ENCODE measurements at regions not wholly inside any gene's neighbourhood (a gene's known extent, or its start where the extent isn't known, plus 50 kb on each side); places are given as distances from the start of the nearest gene placed in this dataset.

GRCh38 chr10:65348637-65349036 lies 1577.2 kb upstream of the LRRTM3 start:
- Histone ChIP-seq H3K27ac (ENCODE audit: low read length in 2 of 2) (no peak overlapping the region), H3K79me2 (ENCODE audit: control insufficient read depth, insufficient read depth, low read length) (no peaks in the 10 kb centered on the region), H4K20me1 (ENCODE audit: control insufficient read depth, insufficient read depth, low read length, poor library complexity, severe bottlenecking) (no peaks in the 10 kb centered on the region), H3K36me3 (replicated peaks in 1 of 2; ENCODE audit: control extremely low read depth in 1 of 2, control insufficient read depth in 1 of 2, extremely low read depth in 1 of 2, insufficient read depth in 2 of 2, low read length in 1 of 2) (no peaks in the 10 kb centered on the region), H3K27me3 (replicated peaks in 1 of 4; ENCODE audit: control extremely low read depth in 1 of 4, control insufficient read depth in 3 of 4, insufficient read depth in 4 of 4, low read length in 3 of 4) (no peaks in the 10 kb centered on the region), H3K4me2 (replicated peaks; ENCODE audit: low read depth, low read length, poor library complexity, severe bottlenecking) (no peak overlapping the region), H3K4me3 (ENCODE audit: control extremely low read depth in 1 of 5, extremely low read depth in 1 of 5, insufficient read depth in 1 of 5, low read depth in 2 of 5, low read length in 4 of 5) (no peak overlapping the region), H3K4me1 (ENCODE audit: control insufficient read depth in 2 of 2, insufficient read depth in 2 of 2, low read length in 2 of 2) (no peaks in the 10 kb centered on the region), H2AFZ (ENCODE audit: insufficient read depth, low read depth, low read length, poor library complexity, severe bottlenecking) (no peak overlapping the region), H3K9ac (ENCODE audit: low read length) (no peak overlapping the region), H3K9me3 (ENCODE audit: control extremely low read depth in 1 of 3, control insufficient read depth in 2 of 3, insufficient read depth in 1 of 3, low read length in 2 of 3) (no peaks in the 10 kb centered on the region)
- no peak overlapping the region for H3K4me3 Mint-ChIP-seq
- no peak for ATAC-seq (ENCODE audit: low read depth)
- H3K27me3 Mint-ChIP-seq = no peaks in the 10 kb centered on the region
- TF ChIP-seq CTCF (IDR thresholded peaks at IDR 0.05) (no peak), EZH2 (IDR thresholded peaks at IDR 0.05; ENCODE audit: borderline replicate concordance, insufficient read depth, low read depth, low read length, poor library complexity, severe bottlenecking) (no peak)
- WGBS (ENCODE audit: insufficient coverage) = 100% methylated on average over 2 of the region's 8 CpGs
- H3K9me3 Mint-ChIP-seq (ENCODE audit: insufficient read depth) = peaks cover 5% of the 10 kb centered on the region
- no peak overlapping the region for H3K27ac Mint-ChIP-seq
- intact Hi-C loops (cut with micrococcal nuclease) = no loop called here
- no peak for DNase-seq
- POLR2A ChIA-PET = no interaction called here
- no peaks in the 10 kb centered on the region for H3K4me1 Mint-ChIP-seq
- CTCF ChIA-PET = no interaction called here

- Histone ChIP-seq H3K9me3 (ENCODE audit: control extremely low read depth in 1 of 3, control insufficient read depth in 2 of 3, insufficient read depth in 1 of 3, low read length in 2 of 3) (no peaks in the 10 kb centered on the region), H3K36me3 (replicated peaks in 1 of 2; ENCODE audit: control extremely low read depth in 1 of 2, control insufficient read depth in 1 of 2, extremely low read depth in 1 of 2, insufficient read depth in 2 of 2, low read length in 1 of 2) (no peaks in the 10 kb centered on the region), H3K4me2 (replicated peaks; ENCODE audit: low read depth, low read length, poor library complexity, severe bottlenecking) (no peak overlapping the region), H3K27me3 (replicated peaks in 1 of 4; ENCODE audit: control extremely low read depth in 1 of 4, control insufficient read depth in 3 of 4, insufficient read depth in 4 of 4, low read length in 3 of 4) (no peaks in the 10 kb centered on the region), H3K4me3 (ENCODE audit: control extremely low read depth in 1 of 5, extremely low read depth in 1 of 5, insufficient read depth in 1 of 5, low read depth in 2 of 5, low read length in 4 of 5) (no peak overlapping the region), H4K20me1 (ENCODE audit: control insufficient read depth, insufficient read depth, low read length, poor library complexity, severe bottlenecking) (no peaks in the 10 kb centered on the region), H3K27ac (ENCODE audit: low read length in 2 of 2) (no peak overlapping the region), H3K79me2 (ENCODE audit: control insufficient read depth, insufficient read depth, low read length) (no peaks in the 10 kb centered on the region), H2AFZ (ENCODE audit: insufficient read depth, low read depth, low read length, poor library complexity, severe bottlenecking) (no peak overlapping the region), H3K4me1 (ENCODE audit: control insufficient read depth in 2 of 2, insufficient read depth in 2 of 2, low read length in 2 of 2) (no peaks in the 10 kb centered on the region), H3K9ac (ENCODE audit: low read length) (no peak overlapping the region)
- ATAC-seq (ENCODE audit: low read depth) = no peak
- Mint-ChIP-seq H3K27me3 (no peaks in the 10 kb centered on the region), H3K4me1 (no peaks in the 10 kb centered on the region), H3K4me3 (no peak overlapping the region), H3K27ac (no peak overlapping the region), H3K9me3 (ENCODE audit: insufficient read depth) (peaks cover 5% of the 10 kb centered on the region)
- no peak for DNase-seq
- POLR2A ChIA-PET = interaction anchor here (0.7 kb wide), 1 partner anchor 38 kb away, joined by 4 read pairs; no protein-coding TSS in a partner anchor
- WGBS (ENCODE audit: insufficient coverage) = 63% methylated on average over 1 of the region's 3 CpGs
- intact Hi-C loops (cut with micrococcal nuclease) = no loop called here
- CTCF ChIA-PET = interaction anchor here (0.7 kb wide), 1 partner anchor 882 kb away, joined by 3 read pairs; no protein-coding TSS in a partner anchor
- TF ChIP-seq CTCF (IDR thresholded peaks at IDR 0.05) (no peak), EZH2 (IDR thresholded peaks at IDR 0.05; ENCODE audit: borderline replicate concordance, insufficient read depth, low read depth, low read length, poor library complexity, severe bottlenecking) (no peak)
These were observed 1575.2 kb upstream of the LRRTM3 start for GRCh38 chr10:65350611-65351010.

Measured in B cell (primary cell).